Psoas muscle (tissue), 7 donors: ENCODE measurements at regions not wholly inside any gene's neighbourhood (a gene's known extent, or its start where the extent isn't known, plus 50 kb on each side); places are given as distances from the start of the nearest gene placed in this dataset.

Source experiments
- ATAC-seq, 4 donors: fragments of 200-7000 bp; cut with Tn5 transposase; one replicate each; pipeline ENCODE4 v1.9.1; 2020; ENCODE audit warnings: moderate library complexity in 3 of 4, mild to moderate bottlenecking in 2 of 4
- DNase-seq, 2 donors: peaks; one replicate each; pipeline ENCODE4 v3.0.0-alpha.2; 2020
- H3K27ac ChIP-seq: fragments of 200-600 bp; one replicate; pipeline ENCODE4 v1.8.0; 2022
- H3K27me3 ChIP-seq, 3 donors: fragments of 200-600 bp in 1 of 3; one replicate each; pipeline versions ENCODE4 v1.6.1 to v1.8.0; 2013 to 2022; ENCODE audit warnings: low read length in 2 of 3, mild to moderate bottlenecking in 2 of 3, moderate library complexity in 1 of 3; ENCODE audit not compliant: insufficient read depth in 3 of 3
- H3K36me3 ChIP-seq, 2 donors: fragments of 200-600 bp in 1 of 2; one replicate each; pipeline versions ENCODE4 v1.6.1 to v1.8.0; 2013 to 2022; ENCODE audit warnings: low read depth in 1 of 2, mild to moderate bottlenecking in 1 of 2, moderate library complexity in 1 of 2; ENCODE audit not compliant: insufficient read depth in 1 of 2
- H3K4me1 ChIP-seq: fragments of 200-600 bp; one replicate; pipeline ENCODE4 v1.8.0; 2022
- H3K4me3 ChIP-seq: fragments of 200-600 bp; one replicate; pipeline ENCODE4 v1.8.0; 2022; ENCODE audit warnings: mild to moderate bottlenecking
- H3K9me3 ChIP-seq: fragments of 200-600 bp; one replicate; pipeline ENCODE4 v1.8.0; 2022
- WGBS, 3 donors: extraction: QIAGEN DNeasy Blood & Tissue Kit; methylation state at CpG; one replicate each; pipeline versions ENCODE4 v1.1.6 to v1.1.7; 2013; 5-methylcytosine and 5-hydroxymethylcytosine counted together
- intact Hi-C, 2 donors: fragments of 100-400 bp; cut with DNase I; formaldehyde crosslinking; loops; one replicate each; pipeline versions ENCODE4 v1.11.0 to v1.14.2; 2022
- TF ChIP-seq, protein P1 (sequence below): fragments of 200-600 bp; IDR thresholded peaks from one replicate; pipeline ENCODE4 v1.8.0; 2022; ENCODE audit warnings: antibody characterized with exemption
- donor health status: healthy with polysubstance abuse.
- donor health status: DM: no; HTN: no; CAD: no; lungs with moderate emphysema.
- donor health status: Bipolar disorder and iron deficiency.
- donor health status: healthy.
- donor health status: DM: yes; HTN: yes; CAD: no.
- donor health status: DM: no; HTN: no; CAD: no.
- donor health status: DM: yes; HTN: yes; CAD: no.

DNA sequence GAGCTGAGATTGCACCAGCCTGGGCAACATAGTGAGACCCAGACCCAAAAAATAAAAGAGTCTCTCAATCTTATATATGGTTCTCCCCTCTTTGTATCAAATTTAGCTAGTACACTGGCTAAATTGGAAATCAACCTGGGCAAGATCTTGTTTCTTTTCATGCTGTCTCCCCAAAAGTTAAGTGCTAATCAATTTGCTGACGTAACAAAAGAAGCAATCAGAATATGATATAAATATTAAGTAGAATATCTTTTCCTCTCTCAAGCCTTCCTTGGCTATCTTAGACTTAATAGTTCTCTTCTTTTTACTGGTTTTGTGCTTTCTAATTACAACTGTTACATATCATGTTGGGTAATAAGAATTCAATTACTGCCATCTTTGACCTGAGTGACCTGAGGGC is 258.9 kb downstream of the KCNRG start:
- WGBS, 3 donors: 97 to 98% (median 98%) methylated on average over 1 of the region's 1 CpG
- ATAC-seq (no peak), DNase-seq (no peak)
- no peak overlapping the region for H3K4me3 ChIP-seq
- no peaks in the 10 kb centered on the region for H3K9me3 ChIP-seq
- no peak overlapping the region for H3K27ac ChIP-seq
- intact Hi-C loops: no loop called here
- no peaks in the 10 kb centered on the region for H3K36me3 ChIP-seq
- no peaks in the 10 kb centered on the region for H3K4me1 ChIP-seq
- H3K27me3 ChIP-seq: no peaks in the 10 kb centered on the region
- TF ChIP-seq, protein P1, sequence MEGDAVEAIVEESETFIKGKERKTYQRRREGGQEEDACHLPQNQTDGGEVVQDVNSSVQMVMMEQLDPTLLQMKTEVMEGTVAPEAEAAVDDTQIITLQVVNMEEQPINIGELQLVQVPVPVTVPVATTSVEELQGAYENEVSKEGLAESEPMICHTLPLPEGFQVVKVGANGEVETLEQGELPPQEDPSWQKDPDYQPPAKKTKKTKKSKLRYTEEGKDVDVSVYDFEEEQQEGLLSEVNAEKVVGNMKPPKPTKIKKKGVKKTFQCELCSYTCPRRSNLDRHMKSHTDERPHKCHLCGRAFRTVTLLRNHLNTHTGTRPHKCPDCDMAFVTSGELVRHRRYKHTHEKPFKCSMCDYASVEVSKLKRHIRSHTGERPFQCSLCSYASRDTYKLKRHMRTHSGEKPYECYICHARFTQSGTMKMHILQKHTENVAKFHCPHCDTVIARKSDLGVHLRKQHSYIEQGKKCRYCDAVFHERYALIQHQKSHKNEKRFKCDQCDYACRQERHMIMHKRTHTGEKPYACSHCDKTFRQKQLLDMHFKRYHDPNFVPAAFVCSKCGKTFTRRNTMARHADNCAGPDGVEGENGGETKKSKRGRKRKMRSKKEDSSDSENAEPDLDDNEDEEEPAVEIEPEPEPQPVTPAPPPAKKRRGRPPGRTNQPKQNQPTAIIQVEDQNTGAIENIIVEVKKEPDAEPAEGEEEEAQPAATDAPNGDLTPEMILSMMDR: no peak

DNA sequence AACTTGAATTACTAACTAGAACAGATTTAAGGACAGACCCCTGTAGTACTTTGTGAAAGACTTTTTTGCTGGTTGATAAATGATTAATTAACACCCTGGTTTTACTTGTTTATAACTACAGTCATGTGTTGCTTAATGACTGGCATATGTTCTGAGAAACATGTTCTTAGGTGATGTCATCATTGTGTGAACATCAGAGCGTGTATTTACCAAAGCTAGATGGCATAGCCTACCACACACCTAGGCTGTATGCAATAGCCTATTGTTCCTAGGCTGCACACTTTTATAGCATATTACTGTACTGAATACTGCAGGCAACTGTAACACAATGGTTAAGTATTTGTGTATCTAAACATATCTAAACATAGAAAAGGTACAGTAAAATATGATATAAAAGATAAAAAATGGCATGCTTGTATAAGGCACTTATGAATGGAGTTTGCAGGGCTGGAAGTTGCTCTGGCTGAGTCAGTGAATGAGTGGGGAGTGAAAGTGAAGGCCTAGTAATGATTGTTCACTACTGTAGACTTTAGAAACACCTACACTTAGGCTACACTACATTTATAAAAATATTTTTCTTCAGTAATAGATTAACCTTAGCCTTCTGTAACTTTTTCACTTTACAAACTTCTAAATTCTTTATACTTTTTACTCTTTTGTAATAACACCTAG is 260.3 kb downstream of the KCNRG start:
- Histone ChIP-seq H3K4me3 (no peak overlapping the region), H3K9me3 (no peaks in the 10 kb centered on the region), H3K27me3 (no peaks in the 10 kb centered on the region), H3K36me3 (no peaks in the 10 kb centered on the region), H3K4me1 (no peaks in the 10 kb centered on the region), H3K27ac (no peak overlapping the region)
- ATAC-seq (no peak), DNase-seq (no peak)
- WGBS, 3 donors: 65 to 93% (median 76%) methylated on average over 1 of the region's 1 CpG
- intact Hi-C loops: no loop called here
- TF ChIP-seq, protein P1: no peak

DNA sequence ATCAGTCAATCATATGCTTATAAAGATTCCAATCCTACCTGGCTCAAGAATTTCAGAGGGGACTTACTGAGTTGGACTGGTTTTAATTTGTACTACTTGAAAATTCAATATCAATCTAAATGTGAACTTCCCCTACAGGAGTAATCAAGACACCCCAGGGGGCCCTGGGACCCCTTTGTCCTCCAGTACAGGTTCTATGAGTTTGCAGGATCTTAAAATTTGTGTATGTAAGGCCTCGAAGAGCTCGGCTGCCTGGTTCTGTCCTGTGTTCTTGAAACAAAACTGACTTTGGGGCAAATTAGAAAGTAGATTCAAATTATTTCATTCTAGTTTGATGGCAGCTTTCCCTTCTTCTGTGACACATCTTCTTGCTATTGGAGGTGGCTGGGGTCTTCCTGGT is 261.3 kb downstream of the KCNRG start:
- intact Hi-C loops: no loop called here

DNA sequence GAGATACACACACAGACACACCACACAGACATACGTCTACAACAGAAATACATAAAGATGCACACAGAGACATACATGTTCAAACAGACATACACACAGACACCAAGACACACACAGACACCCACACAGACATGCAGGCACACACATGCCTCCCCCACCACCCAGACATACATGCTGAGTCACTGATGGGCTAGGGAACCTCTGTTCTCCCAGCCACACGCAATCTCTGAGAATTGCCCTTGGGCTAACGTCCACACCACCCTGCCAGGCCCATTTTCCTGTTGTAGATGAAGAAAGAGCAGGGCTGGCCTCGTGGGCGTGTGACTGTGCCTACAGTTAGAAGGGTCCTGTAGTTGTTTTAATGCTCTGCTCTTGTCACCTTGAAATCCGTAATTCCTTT is 261.9 kb downstream of the KCNRG start:
- Histone ChIP-seq H3K4me1 (no peaks in the 10 kb centered on the region), H3K36me3 (no peaks in the 10 kb centered on the region), H3K9me3 (no peaks in the 10 kb centered on the region), H3K27me3 (no peaks in the 10 kb centered on the region), H3K27ac (no peak overlapping the region), H3K4me3 (no peak overlapping the region)
- 88 to 94% (median 92%) methylated on average over 6 of the region's 6 CpGs for WGBS, 3 donors
- DNase-seq (no peak), ATAC-seq (no peak)
- intact Hi-C loops: no loop called here
- TF ChIP-seq, protein P1: no peak

More for the DNA sequence above, 261.3 kb downstream of the KCNRG start:
- ATAC-seq (no peak), DNase-seq (no peak)
- Histone ChIP-seq H3K36me3 (no peaks in the 10 kb centered on the region), H3K27me3 (no peaks in the 10 kb centered on the region), H3K9me3 (no peaks in the 10 kb centered on the region), H3K4me1 (no peaks in the 10 kb centered on the region), H3K27ac (no peak overlapping the region), H3K4me3 (no peak overlapping the region)
- TF ChIP-seq, protein P1: no peak
- WGBS, 3 donors: 95 to 97% (median 97%) methylated on average over 2 of the region's 2 CpGs

DNA sequence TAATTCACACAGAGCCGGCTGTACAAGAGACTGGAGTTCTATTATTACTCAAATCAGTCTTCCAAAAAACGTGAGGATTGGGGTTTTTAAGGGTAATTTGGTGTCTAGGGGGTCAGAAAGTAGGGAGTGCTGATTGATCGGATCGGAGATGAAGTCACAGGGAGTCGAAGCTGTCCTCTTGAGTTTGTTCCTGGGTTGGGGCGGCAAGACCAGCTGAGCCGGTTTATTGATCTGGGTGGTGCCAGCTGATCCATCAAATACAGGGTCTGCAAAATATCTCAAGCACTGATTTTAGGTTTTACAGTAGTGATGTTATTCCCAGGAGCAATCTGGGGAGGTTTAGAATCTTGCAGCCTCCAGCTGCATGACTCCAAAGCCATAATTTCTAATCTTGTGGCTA is 262.7 kb downstream of the KCNRG start:
- Histone ChIP-seq H3K9me3 (no peaks in the 10 kb centered on the region), H3K36me3 (no peaks in the 10 kb centered on the region), H3K27me3 (no peaks in the 10 kb centered on the region), H3K27ac (no peak overlapping the region), H3K4me1 (no peaks in the 10 kb centered on the region), H3K4me3 (no peak overlapping the region)
- 84 to 89% (median 86%) methylated on average over 7 of the region's 7 CpGs for WGBS, 3 donors
- ATAC-seq (no peak), DNase-seq (no peak)
- TF ChIP-seq, protein P1: no peak
- intact Hi-C loops: no loop called here
